ENCODE measurements at regions not wholly inside any gene's neighbourhood (a gene's known extent, or its start where the extent isn't known, plus 50 kb on each side); places are given as distances from the start of the nearest gene placed in this dataset.

DNA sequence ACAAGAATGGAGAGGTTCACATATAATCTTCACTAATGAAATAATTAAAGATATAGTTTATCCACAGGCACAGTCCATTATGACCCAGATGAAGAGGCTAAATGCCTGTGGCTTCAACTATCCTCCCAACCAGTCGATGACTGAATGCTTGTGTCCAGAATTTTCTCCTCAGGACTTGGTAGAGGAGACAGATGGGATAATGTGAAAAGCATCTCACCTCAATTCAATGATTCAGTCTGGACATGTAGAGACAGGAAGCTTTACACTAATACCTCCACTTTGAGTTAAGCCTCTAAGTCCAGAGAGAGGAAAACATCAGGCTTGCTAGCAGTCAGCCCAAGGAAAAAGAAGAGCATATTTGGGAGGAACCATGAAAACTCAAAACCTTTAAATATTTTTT is 59.1 kb upstream of the COL1A2 start:
- Histone ChIP-seq H3K27me3 (no peaks in the 10 kb centered on the region), H3K4me3 (no peak overlapping the region), H3K36me3 (no peaks in the 10 kb centered on the region), H3K9me3 (no peaks in the 10 kb centered on the region)
- DNase-seq = no peak

DNA sequence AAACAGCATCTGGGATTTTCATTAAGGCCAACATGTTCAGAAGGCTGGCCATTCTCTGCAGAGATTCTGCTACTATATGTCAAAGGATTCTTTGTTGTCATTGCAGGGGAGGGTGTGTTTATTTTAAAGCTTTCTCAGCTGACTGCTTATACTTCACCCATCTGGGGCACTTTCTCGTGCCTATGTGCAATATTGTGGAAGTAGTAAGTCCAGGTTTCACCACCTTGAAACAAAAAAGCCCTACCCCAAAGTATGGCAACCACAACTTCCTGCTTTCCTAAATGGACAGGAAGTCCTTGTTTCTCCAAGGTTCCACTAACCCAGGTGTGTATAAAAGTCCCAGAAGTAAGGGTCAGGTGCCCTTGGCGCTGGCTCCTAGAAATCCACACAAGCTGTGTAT is 58.7 kb upstream of the COL1A2 start:
- H3K27me3 ChIP-seq = no peaks in the 10 kb centered on the region
- no peak for DNase-seq
- H3K36me3 ChIP-seq = no peaks in the 10 kb centered on the region
- no peaks in the 10 kb centered on the region for H3K9me3 ChIP-seq
- no peak overlapping the region for H3K4me3 ChIP-seq

DNA sequence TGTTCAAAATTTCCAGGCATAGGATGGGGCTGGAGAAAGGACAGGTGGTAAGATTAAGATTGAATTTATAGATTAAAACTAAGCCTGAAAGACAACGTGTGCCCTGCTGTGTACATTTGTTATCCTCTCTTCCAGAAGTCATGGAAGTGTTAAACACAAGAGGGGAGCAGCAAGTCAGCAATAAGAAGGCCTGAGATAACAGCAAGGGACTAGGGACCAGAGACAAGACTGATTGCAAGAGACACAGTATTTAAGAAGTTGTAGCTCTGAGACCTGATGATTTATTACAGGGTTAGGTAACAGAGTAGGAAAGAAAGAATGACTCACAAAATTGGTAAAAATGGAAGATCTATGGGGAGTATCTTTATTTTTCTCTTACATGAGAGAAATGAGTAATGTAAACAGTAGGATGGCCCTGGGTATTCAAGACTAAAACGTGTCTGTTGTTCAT is 55.7 kb upstream of the COL1A2 start:
- no peak overlapping the region for H3K4me3 ChIP-seq
- no peaks in the 10 kb centered on the region for H3K27me3 ChIP-seq
- no peaks in the 10 kb centered on the region for H3K36me3 ChIP-seq
- no peak for DNase-seq
- no peaks in the 10 kb centered on the region for H3K9me3 ChIP-seq

- Histone ChIP-seq H3K9me3 (no peaks in the 10 kb centered on the region), H3K36me3 (no peaks in the 10 kb centered on the region), H3K27me3 (no peaks in the 10 kb centered on the region), H3K4me3 (no peak overlapping the region)
- DNase-seq = no peak
These were observed 49.9 kb upstream of the COL1A2 start for GRCh38 chr7:94344826-94345225.

Measured in MG63 (cell line).